CD14-positive monocyte (primary cell): ENCODE measurements at regions not wholly inside any gene's neighbourhood (a gene's known extent, or its start where the extent isn't known, plus 50 kb on each side); places are given as distances from the start of the nearest gene placed in this dataset.

Source experiments
- DNase-seq, 3 donors: peaks; one replicate each; pipeline ENCODE4 v3.0.0-alpha.2; 2011 to 2022
- H2AFZ ChIP-seq: 2 replicates; pipeline ENCODE4 v1.6.0; 2012; ENCODE audit warnings: mild to moderate bottlenecking, low read depth, low read length, inconsistent platforms; ENCODE audit not compliant: insufficient read depth, poor library complexity, severe bottlenecking
- H3K27ac ChIP-seq, 2 donors: 1 replicate in 1 of 2; 2 replicates in 1 of 2; pipeline ENCODE4 v1.5.1; 2012 to 2013; ENCODE audit warnings: low read length in 2 of 2, control low read depth in 1 of 2, inconsistent platforms in 1 of 2, low read depth in 1 of 2, mild to moderate bottlenecking in 1 of 2
- H3K27me3 ChIP-seq, 2 donors: one replicate each; pipeline versions ENCODE4 v1.6.0 to v1.6.1; 2011 to 2013; ENCODE audit warnings: low read length in 2 of 2; ENCODE audit not compliant: control insufficient read depth in 2 of 2, insufficient read depth in 2 of 2
- H3K36me3 ChIP-seq, 2 donors: replicated peaks in 1 of 2; 1 replicate in 1 of 2; 2 replicates in 1 of 2; pipeline versions ENCODE4 v1.5.1 to v1.6.1; 2012 to 2013; ENCODE audit warnings: low read length in 2 of 2, control low read depth in 1 of 2, inconsistent platforms in 1 of 2, mild to moderate bottlenecking in 1 of 2; ENCODE audit not compliant: insufficient read depth in 2 of 2, control insufficient read depth in 1 of 2
- H3K4me1 ChIP-seq, 2 donors: 1 replicate in 1 of 2; 2 replicates in 1 of 2; pipeline versions ENCODE4 v1.5.1 to v1.6.1; 2012 to 2013; ENCODE audit warnings: low read length in 2 of 2, control low read depth in 1 of 2, inconsistent platforms in 1 of 2, mild to moderate bottlenecking in 1 of 2, moderate library complexity in 1 of 2; ENCODE audit not compliant: insufficient read depth in 2 of 2, control insufficient read depth in 1 of 2
- H3K4me2 ChIP-seq: replicated peaks from 2 replicates; pipeline ENCODE3; 2012; ENCODE audit warnings: low read length, moderate library complexity, mild to moderate bottlenecking; ENCODE audit not compliant: poor library complexity, severe bottlenecking; ENCODE audit errors: extremely low read depth
- H3K4me3 ChIP-seq, 3 experiments: fragments of 200-600 bp in 1 of 3; sonication (generic) in 1 of 3; replicated peaks in 1 of 3; 1 replicate in 2 of 3; 2 replicates in 1 of 3; pipeline ENCODE4 v1.5.1; 2011 to 2013; ENCODE audit warnings: low read length in 3 of 3, mild to moderate bottlenecking in 3 of 3, control low read depth in 2 of 3, low read depth in 2 of 3, inconsistent platforms in 1 of 3, moderate library complexity in 1 of 3
- H3K79me2 ChIP-seq: 2 replicates; pipeline ENCODE4 v1.6.0; 2012; ENCODE audit warnings: mild to moderate bottlenecking, control low read depth, inconsistent platforms, low read length, moderate library complexity; ENCODE audit not compliant: insufficient read depth
- H3K9ac ChIP-seq: 2 replicates; pipeline ENCODE4 v1.6.0; 2017; ENCODE audit warnings: low read length, mild to moderate bottlenecking; ENCODE audit not compliant: insufficient read depth, poor library complexity, severe bottlenecking
- H3K9me3 ChIP-seq, 2 donors: replicated peaks in 1 of 2; 1 replicate in 1 of 2; 2 replicates in 1 of 2; pipeline versions ENCODE4 v1.5.1 to v1.6.1; 2012 to 2013; ENCODE audit warnings: low read length in 2 of 2, control low read depth in 1 of 2; ENCODE audit not compliant: control insufficient read depth in 1 of 2, insufficient read depth in 1 of 2
- H4K20me1 ChIP-seq: 2 replicates; pipeline ENCODE4 v1.6.0; 2012; ENCODE audit warnings: mild to moderate bottlenecking, low read length, control low read depth, moderate library complexity; ENCODE audit not compliant: insufficient read depth
- H3K27ac Mint-ChIP-seq, 7 donors: one replicate each; pipeline ENCODE4 v1.8.0; 2020; ENCODE audit warnings: mild to moderate bottlenecking in 7 of 7, mixed read lengths in 7 of 7, moderate library complexity in 6 of 7, inconsistent platforms in 2 of 7
- H3K27me3 Mint-ChIP-seq, 3 donors: one replicate each; pipeline ENCODE4 v1.8.0; 2021 to 2022; ENCODE audit warnings: low read depth in 3 of 3, mild to moderate bottlenecking in 3 of 3, mixed read lengths in 3 of 3, moderate library complexity in 3 of 3, inconsistent platforms in 1 of 3
- H3K36me3 Mint-ChIP-seq, 2 donors: one replicate each; pipeline ENCODE4 v1.8.0; 2020; ENCODE audit warnings: mixed read lengths in 2 of 2, inconsistent platforms in 1 of 2, mild to moderate bottlenecking in 1 of 2
- H3K4me1 Mint-ChIP-seq: one replicate; pipeline ENCODE4 v1.8.0; 2020; ENCODE audit warnings: mild to moderate bottlenecking, mixed read lengths
- H3K4me3 Mint-ChIP-seq, 2 donors: one replicate each; pipeline ENCODE4 v1.8.0; 2020; ENCODE audit warnings: mild to moderate bottlenecking in 2 of 2, mixed read lengths in 2 of 2, moderate library complexity in 1 of 2
- H3K9me3 Mint-ChIP-seq, 7 donors: one replicate each; pipeline ENCODE4 v1.8.0; 2020 to 2022; ENCODE audit warnings: mixed read lengths in 7 of 7, mild to moderate bottlenecking in 6 of 7, moderate library complexity in 6 of 7, inconsistent platforms in 2 of 7
- CTCF ChIP-seq: fragments of 200-600 bp; IDR thresholded peaks from one replicate; pipeline ENCODE4 v1.8.0; 2022; ENCODE audit warnings: antibody characterized with exemption, mild to moderate bottlenecking
- WGBS: methylation state at CpG from one replicate; pipeline ENCODE4 v1.1.5; 2013; ENCODE audit warnings: missing lambda C conversion rate; ENCODE audit not compliant: insufficient coverage; 5-methylcytosine and 5-hydroxymethylcytosine counted together
- intact Hi-C, 2 donors: fragments of 100-400 bp; cut with micrococcal nuclease; formaldehyde crosslinking; loops; one replicate each; pipeline versions ENCODE4 v1.15.0 to v1.15.1; 2023

GRCh38 chr2:226678422-226678821 lies 121.2 kb downstream of the IRS1 start:
- Histone ChIP-seq H3K27ac (no peak overlapping the region), H3K79me2 (no peaks in the 10 kb centered on the region), H3K9me3 (no peaks in the 10 kb centered on the region), H3K4me2 (no peak overlapping the region), H3K4me1 (no peaks in the 10 kb centered on the region), H3K4me3 (no peak overlapping the region), H3K9ac (no peak overlapping the region), H4K20me1 (no peaks in the 10 kb centered on the region), H2AFZ (no peak overlapping the region), H3K36me3 (no peaks in the 10 kb centered on the region), H3K27me3 (peaks cover 0 to 2% of the 10 kb centered on the region in 2 donors)
- 60% methylated on average over 2 of the region's 4 CpGs for WGBS
- Mint-ChIP-seq H3K9me3 (peaks cover 0 to 4% (median 0%) of the 10 kb centered on the region in 7 donors), H3K36me3 (no peaks in the 10 kb centered on the region), H3K4me3 (no peak overlapping the region), H3K27ac (no peak overlapping the region), H3K27me3 (peaks cover 7 to 17% (median 15%) of the 10 kb centered on the region in 3 donors), H3K4me1 (no peaks in the 10 kb centered on the region)
- intact Hi-C loops: no loop called here
- no peak for DNase-seq
- no peak for TF ChIP-seq CTCF

GRCh38 chr2:226677080-226677479 lies 122.5 kb downstream of the IRS1 start:
- Histone ChIP-seq H2AFZ (no peak overlapping the region), H3K9me3 (no peaks in the 10 kb centered on the region), H3K4me3 (no peak overlapping the region), H3K27ac (no peak overlapping the region), H3K4me1 (no peaks in the 10 kb centered on the region), H3K27me3 (peaks cover 0 to 2% of the 10 kb centered on the region in 2 donors), H4K20me1 (no peaks in the 10 kb centered on the region), H3K36me3 (no peaks in the 10 kb centered on the region), H3K79me2 (no peaks in the 10 kb centered on the region), H3K4me2 (no peak overlapping the region), H3K9ac (no peak overlapping the region)
- Mint-ChIP-seq H3K9me3 (peaks cover 0 to 4% (median 0%) of the 10 kb centered on the region in 7 donors), H3K27ac (no peak overlapping the region), H3K4me3 (no peak overlapping the region), H3K4me1 (no peaks in the 10 kb centered on the region), H3K36me3 (no peaks in the 10 kb centered on the region), H3K27me3 (peaks cover 7 to 21% (median 9%) of the 10 kb centered on the region in 3 donors)
- no peak for TF ChIP-seq CTCF
- DNase-seq: no peak
- no CpG with 5 or more reads among the region's 4 CpGs for WGBS
- intact Hi-C loops: no loop called here
